ENCODE measurements at regions not wholly inside any gene's neighbourhood (a gene's known extent, or its start where the extent isn't known, plus 50 kb on each side); places are given as distances from the start of the nearest gene placed in this dataset.

- no peaks in the 10 kb centered on the region for H3K36me3 ChIP-seq
Observed at GRCh38 chr11:115993590-115993989, 489.4 kb upstream of the CADM1 start.

GRCh38 chr11:115990004-115990447 lies 485.8 kb upstream of the CADM1 start:
- H3K4me1 ChIP-seq: no peaks in the 10 kb centered on the region
- no peak overlapping the region for H3K27ac ChIP-seq
- ATAC-seq (ENCODE audit: low FRiP score in 2 of 2): peak; percentile 67 to 77
- H3K4me3 ChIP-seq: no peak overlapping the region
- no peaks in the 10 kb centered on the region for H3K36me3 ChIP-seq
- H3K9me3 ChIP-seq: no peaks in the 10 kb centered on the region
- DNase-seq: peak; percentile 37 to 77
- TF ChIP-seq CTCF (IDR thresholded peaks at IDR 0.05) (peak; percentile 46 to 65 (median 56)), POLR2AphosphoS5 (IDR thresholded peaks at IDR 0.05) (no peak)
- H3K27me3 ChIP-seq: no peaks in the 10 kb centered on the region
- 55 to 70% methylated on average over 19 of the region's 19 CpGs for WGBS, 2 donors

More at GRCh38 chr11:115993590-115993989, 489.4 kb upstream of the CADM1 start:
- ATAC-seq (ENCODE audit: low FRiP score in 2 of 2) (no peak), DNase-seq (no peak)
- H3K27me3 ChIP-seq: no peaks in the 10 kb centered on the region
- H3K9me3 ChIP-seq: no peaks in the 10 kb centered on the region
- no peak overlapping the region for H3K27ac ChIP-seq
- TF ChIP-seq EP300 (IDR thresholded peaks at IDR 0.05) (no peak), POLR2A (IDR thresholded peaks at IDR 0.05) (no peak), POLR2AphosphoS5 (IDR thresholded peaks at IDR 0.05) (no peak), CTCF (IDR thresholded peaks at IDR 0.05) (no peak)
- H3K4me3 ChIP-seq: no peak overlapping the region
- WGBS, 2 donors: 93 to 96% methylated on average over 5 of the region's 5 CpGs
- peaks cover 0 to 3% (median 0%) of the 10 kb centered on the region in 4 donors for H3K4me1 ChIP-seq

- Histone ChIP-seq H3K4me1 (no peaks in the 10 kb centered on the region), H3K27ac (no peak overlapping the region), H3K27me3 (no peaks in the 10 kb centered on the region), H3K9me3 (no peaks in the 10 kb centered on the region), H3K36me3 (no peaks in the 10 kb centered on the region), H3K4me3 (no peak overlapping the region)
- WGBS, 2 donors: 96 to 98% methylated on average over 6 of the region's 6 CpGs
- ATAC-seq (ENCODE audit: low FRiP score in 2 of 2) (no peak), DNase-seq (no peak)
- TF ChIP-seq EP300 (IDR thresholded peaks at IDR 0.05) (no peak), POLR2AphosphoS5 (IDR thresholded peaks at IDR 0.05) (no peak), CTCF (IDR thresholded peaks at IDR 0.05) (no peak), POLR2A (IDR thresholded peaks at IDR 0.05) (no peak)
Observed at GRCh38 chr11:115985896-115986295, 481.7 kb upstream of the CADM1 start.

- Histone ChIP-seq H3K9me3 (no peaks in the 10 kb centered on the region), H3K27me3 (no peaks in the 10 kb centered on the region), H3K27ac (no peak overlapping the region), H3K4me3 (no peak overlapping the region), H3K4me1 (peaks cover 4 to 7% (median 5%) of the 10 kb centered on the region in 4 donors), H3K36me3 (no peaks in the 10 kb centered on the region)
- TF ChIP-seq POLR2A (IDR thresholded peaks at IDR 0.05) (no peak), POLR2AphosphoS5 (IDR thresholded peaks at IDR 0.05) (no peak), CTCF (IDR thresholded peaks at IDR 0.05) (no peak), EP300 (IDR thresholded peaks at IDR 0.05) (no peak)
- ATAC-seq (ENCODE audit: low FRiP score in 2 of 2) (no peak), DNase-seq (no peak)
- WGBS, 2 donors: 85 to 97% methylated on average over 2 of the region's 2 CpGs
Observed at GRCh38 chr11:115984228-115984627, 480.0 kb upstream of the CADM1 start.

- no peak overlapping the region for H3K27ac ChIP-seq
- peaks cover 4 to 7% (median 5%) of the 10 kb centered on the region in 4 donors for H3K4me1 ChIP-seq
- no peaks in the 10 kb centered on the region for H3K36me3 ChIP-seq
- DNase-seq (no peak), ATAC-seq (ENCODE audit: low FRiP score in 2 of 2) (no peak)
- H3K9me3 ChIP-seq: no peaks in the 10 kb centered on the region
- no peaks in the 10 kb centered on the region for H3K27me3 ChIP-seq
- TF ChIP-seq POLR2AphosphoS5 (IDR thresholded peaks at IDR 0.05): no peak
- TF ChIP-seq POLR2A (IDR thresholded peaks at IDR 0.05): no peak
- no peak for TF ChIP-seq CTCF (IDR thresholded peaks at IDR 0.05)
- no peak for TF ChIP-seq EP300 (IDR thresholded peaks at IDR 0.05)
- no peak overlapping the region for H3K4me3 ChIP-seq
- 93 to 94% methylated on average over 2 to 4 of the region's 4 CpGs for WGBS, 2 donors
Observed at GRCh38 chr11:115982666-115983065, 478.5 kb upstream of the CADM1 start.
